HCT116 (cell line): ENCODE measurements at regions not wholly inside any gene's neighbourhood (a gene's known extent, or its start where the extent isn't known, plus 50 kb on each side); places are given as distances from the start of the nearest gene placed in this dataset.

Experiments used
- ATAC-seq: fragments of 200-7000 bp; cut with Tn5 transposase; 2 replicates; pipeline ENCODE4 v1.9.1; 2020; ENCODE audit warnings: mild to moderate bottlenecking, moderate library complexity
- BruUV-seq: library from RNA; stranded (reverse); fragments of 400-500 nt; replicated peaks from 2 replicates; lab custom pipeline; 2021; lab: Mats Ljungman, UMichigan
- CTCF ChIA-PET: fragments of 300-600 bp; sonication (Branson Sonifier 250); formaldehyde crosslinking; loops from one replicate; lab custom pipeline; 2021; ENCODE audit warnings: antibody characterized with exemption; lab: Charles Lee
- POLR2A ChIA-PET: fragments of 300-600, 350-600 bp; sonication (Branson Sonifier 250); formaldehyde crosslinking; loops from one replicate; lab custom pipeline; 2021; ENCODE audit warnings: antibody characterized with exemption; lab: Charles Lee
- RAD21 ChIA-PET, 2 experiments: fragments of 300-600 bp; sonication (Branson Sonifier 250); formaldehyde crosslinking; loops; one replicate each; lab custom pipeline; 2023; ENCODE audit warnings: low total read pairs in 2 of 2; ENCODE audit not compliant: uncharacterized antibody in 2 of 2, unreplicated experiment in 2 of 2, low non-redundant PET in 1 of 2; lab: Charles Lee
- DNase-seq: peaks from one replicate; pipeline ENCODE4 v3.0.0-alpha.2; 2010; ENCODE audit warnings: low read depth, low spot score
- H2AFZ ChIP-seq: fragments of 200-600 bp; shearing (Covaris generic), sonication (generic); 2 replicates; pipeline ENCODE4 v1.6.1; 2017; ENCODE audit warnings: low read depth, mixed run types, mixed read lengths, antibody characterized with exemption, low read length; ENCODE audit not compliant: poor library complexity, severe bottlenecking
- H3K27ac ChIP-seq: 2 replicates; pipeline ENCODE4 v1.5.1; 2012; ENCODE audit warnings: low read depth, low read length
- H3K27me3 ChIP-seq: fragments of 200-600 bp; sonication (generic); 2 replicates; pipeline ENCODE4 v1.6.1; 2016; ENCODE audit warnings: mixed run types, low read length, mixed read lengths; ENCODE audit not compliant: insufficient read depth
- H3K36me3 ChIP-seq, 2 experiments: fragments of 200-500 bp in 1 of 2; fragments of 200-600 bp in 1 of 2; sonication (Bioruptor generic) in 1 of 2; sonication (generic) in 1 of 2; 2 replicates each; pipeline versions ENCODE4 v1.5.1 to v1.6.1; 2014 to 2016; ENCODE audit warnings: low read length in 2 of 2, inconsistent platforms in 1 of 2, mixed read lengths in 1 of 2, mixed run types in 1 of 2; ENCODE audit not compliant: insufficient read depth in 2 of 2, control insufficient read depth in 1 of 2
- H3K4me1 ChIP-seq, 2 experiments: fragments of 200-600 bp in 1 of 2; sonication (generic) in 1 of 2; 2 replicates each; pipeline versions ENCODE4 v1.5.1 to v1.6.1; 2012 to 2017; ENCODE audit warnings: low read length in 2 of 2, inconsistent platforms in 1 of 2, mild to moderate bottlenecking in 1 of 2, mixed read lengths in 1 of 2, mixed run types in 1 of 2, moderate library complexity in 1 of 2; ENCODE audit not compliant: insufficient read depth in 2 of 2, control insufficient read depth in 1 of 2
- H3K4me2 ChIP-seq: fragments of 200-600 bp; sonication (generic); 2 replicates; pipeline ENCODE4 v1.6.1; 2017; ENCODE audit warnings: mixed run types, low read length, mixed read lengths
- H3K4me3 ChIP-seq, 2 experiments: fragments of 200-600 bp in 1 of 2; sonication (generic) in 1 of 2; replicated peaks in 1 of 2; 2 replicates each; pipeline ENCODE4 v1.5.1; 2011 to 2016; ENCODE audit warnings: low read length in 2 of 2, control low read depth in 1 of 2, low read depth in 1 of 2, mild to moderate bottlenecking in 1 of 2, mixed read lengths in 1 of 2, mixed run types in 1 of 2
- H3K79me2 ChIP-seq: fragments of 200-600 bp; sonication (generic); 2 replicates; pipeline ENCODE4 v1.6.1; 2017; ENCODE audit warnings: mild to moderate bottlenecking, mixed run types, low read length, moderate library complexity, mixed read lengths; ENCODE audit not compliant: insufficient read depth
- H3K9ac ChIP-seq: fragments of 200-600 bp; sonication (generic); 2 replicates; pipeline ENCODE4 v1.6.1; 2016; ENCODE audit warnings: low read length, mixed read lengths
- H3K9me2 ChIP-seq: fragments of 200-600 bp; sonication (generic), shearing (Covaris generic); 2 replicates; pipeline ENCODE4 v1.6.1; 2017; ENCODE audit warnings: mixed run types, mild to moderate bottlenecking, moderate library complexity; ENCODE audit not compliant: insufficient read depth
- H3K9me3 ChIP-seq, 2 experiments: fragments of 200-500 bp in 1 of 2; fragments of 200-600 bp in 1 of 2; sonication (Bioruptor generic) in 1 of 2; sonication (generic) in 1 of 2; 2 replicates each; pipeline ENCODE4 v1.6.1; 2014 to 2017; ENCODE audit warnings: low read length in 2 of 2, mixed read lengths in 2 of 2, inconsistent platforms in 1 of 2, low read depth in 1 of 2, mild to moderate bottlenecking in 1 of 2, mixed run types in 1 of 2, moderate library complexity in 1 of 2; ENCODE audit not compliant: control insufficient read depth in 1 of 2, insufficient read depth in 1 of 2
- H4K20me1 ChIP-seq: fragments of 200-600 bp; sonication (generic), shearing (Covaris generic); 2 replicates; pipeline ENCODE4 v1.6.1; 2017; ENCODE audit warnings: mixed run types, mild to moderate bottlenecking, moderate library complexity; ENCODE audit not compliant: insufficient read depth
- JUND ChIP-seq: IDR thresholded peaks from 2 replicates; pipeline ENCODE4 v1.6.1; 2012
- POLR2A ChIP-seq: IDR thresholded peaks from 2 replicates; pipeline ENCODE4 v1.7.0; 2011; ENCODE audit warnings: borderline replicate concordance; ENCODE audit not compliant: insufficient read depth, insufficient read length; ENCODE audit errors: extremely low read depth
- SIN3A ChIP-seq: IDR thresholded peaks from 2 replicates; pipeline ENCODE4 v1.6.1; 2012; ENCODE audit warnings: low read depth
- TCF7L2 ChIP-seq: IDR thresholded peaks from 2 replicates; pipeline ENCODE4 v1.7.0; 2011; ENCODE audit warnings: borderline replicate concordance, inconsistent platforms; ENCODE audit not compliant: insufficient read depth, insufficient read length; ENCODE audit errors: extremely low read depth
- YY1 ChIP-seq: IDR thresholded peaks from 2 replicates; pipeline ENCODE4 v1.6.1; 2011; ENCODE audit warnings: low read length, low read depth, moderate library complexity, mild to moderate bottlenecking; ENCODE audit not compliant: insufficient replicate concordance; ENCODE audit errors: extremely low read depth
- ZFX ChIP-seq: fragments of 450-650 bp; IDR thresholded peaks from 2 replicates; pipeline ENCODE4 v1.6.1; 2017
- ZNF274 ChIP-seq: fragments of 200-500 bp; sonication (Bioruptor generic); IDR thresholded peaks from 2 replicates; pipeline ENCODE4 v1.6.1; 2014; ENCODE audit warnings: mild to moderate bottlenecking, low read depth, low read length, inconsistent platforms
- intact Hi-C: fragments of 100-400 bp; cut with micrococcal nuclease; formaldehyde crosslinking; loops from 2 replicates; pipeline ENCODE4 v1.10.0; 2022
- TF ChIP-seq, protein P1 (sequence below): IDR thresholded peaks from 2 replicates; pipeline ENCODE4 v1.6.1; 2012; ENCODE audit warnings: low read depth
- TF ChIP-seq, protein P2 (sequence below): IDR thresholded peaks from 2 replicates; pipeline ENCODE4 v1.6.1; 2011; ENCODE audit warnings: mild to moderate bottlenecking, low read length, moderate library complexity; ENCODE audit not compliant: insufficient replicate concordance; ENCODE audit errors: extremely low read depth
- TF ChIP-seq, protein P3 (sequence below): IDR thresholded peaks from 2 replicates; pipeline ENCODE4 v1.6.1; 2012

DNA sequence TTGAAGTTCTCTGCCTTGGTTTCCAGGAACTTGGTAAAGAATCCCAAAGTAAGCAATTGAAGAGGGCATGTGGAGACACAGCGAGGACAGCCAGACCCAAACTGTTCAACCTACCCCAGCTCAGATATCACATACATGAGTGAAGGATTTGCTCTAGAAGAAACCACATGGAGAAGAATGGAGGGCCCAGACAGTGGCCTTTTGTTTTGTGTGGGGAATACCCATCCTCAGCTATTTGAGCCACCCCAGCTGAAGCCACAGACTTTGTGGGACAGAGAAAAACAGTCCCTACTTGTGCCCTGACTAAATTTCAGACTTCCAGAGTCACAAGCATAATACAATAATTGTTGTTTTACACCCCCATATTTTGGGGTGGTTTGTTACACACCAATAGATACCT, 387.1 kb downstream of the ZSWIM6 start:
- intact Hi-C loops, result no loop called here
- no TSS peak for BruUV-seq

DNA sequence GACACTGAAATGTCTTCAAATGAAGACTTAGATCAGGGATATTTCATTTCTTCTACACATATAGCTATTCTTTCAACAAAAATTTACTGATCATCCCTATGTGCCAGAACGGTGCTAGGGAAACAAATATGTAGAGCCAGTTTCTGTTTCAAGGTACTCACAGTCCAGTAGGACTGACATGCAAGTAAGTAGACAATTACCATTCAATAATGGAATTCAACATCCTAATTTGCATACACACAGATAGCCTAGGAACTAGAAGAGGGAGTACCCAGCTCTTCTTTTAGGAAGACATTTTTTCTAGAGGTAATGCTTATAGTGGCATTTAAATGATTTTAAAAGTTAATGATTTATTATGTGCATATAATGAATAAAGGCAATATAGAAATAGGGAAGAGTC, 388.8 kb downstream of the ZSWIM6 start:
- no TSS peak for BruUV-seq
- no peak for ATAC-seq
- DNase-seq, result no peak
- Histone ChIP-seq H3K4me2 (no peak overlapping the region), H3K79me2 (no peaks in the 10 kb centered on the region), H3K4me3 (no peak overlapping the region), H3K9ac (no peak overlapping the region), H3K4me1 (no peaks in the 10 kb centered on the region), H3K9me3 (no peaks in the 10 kb centered on the region), H3K27me3 (peaks cover 41% of the 10 kb centered on the region), H4K20me1 (no peaks in the 10 kb centered on the region), H3K36me3 (no peaks in the 10 kb centered on the region), H3K9me2 (no peaks in the 10 kb centered on the region), H3K27ac (no peak overlapping the region), H2AFZ (no peak overlapping the region)
- no peak for TF ChIP-seq SIN3A
- TF ChIP-seq ZFX, result no peak
- TF ChIP-seq ZNF274, result no peak
- TF ChIP-seq, protein P1, sequence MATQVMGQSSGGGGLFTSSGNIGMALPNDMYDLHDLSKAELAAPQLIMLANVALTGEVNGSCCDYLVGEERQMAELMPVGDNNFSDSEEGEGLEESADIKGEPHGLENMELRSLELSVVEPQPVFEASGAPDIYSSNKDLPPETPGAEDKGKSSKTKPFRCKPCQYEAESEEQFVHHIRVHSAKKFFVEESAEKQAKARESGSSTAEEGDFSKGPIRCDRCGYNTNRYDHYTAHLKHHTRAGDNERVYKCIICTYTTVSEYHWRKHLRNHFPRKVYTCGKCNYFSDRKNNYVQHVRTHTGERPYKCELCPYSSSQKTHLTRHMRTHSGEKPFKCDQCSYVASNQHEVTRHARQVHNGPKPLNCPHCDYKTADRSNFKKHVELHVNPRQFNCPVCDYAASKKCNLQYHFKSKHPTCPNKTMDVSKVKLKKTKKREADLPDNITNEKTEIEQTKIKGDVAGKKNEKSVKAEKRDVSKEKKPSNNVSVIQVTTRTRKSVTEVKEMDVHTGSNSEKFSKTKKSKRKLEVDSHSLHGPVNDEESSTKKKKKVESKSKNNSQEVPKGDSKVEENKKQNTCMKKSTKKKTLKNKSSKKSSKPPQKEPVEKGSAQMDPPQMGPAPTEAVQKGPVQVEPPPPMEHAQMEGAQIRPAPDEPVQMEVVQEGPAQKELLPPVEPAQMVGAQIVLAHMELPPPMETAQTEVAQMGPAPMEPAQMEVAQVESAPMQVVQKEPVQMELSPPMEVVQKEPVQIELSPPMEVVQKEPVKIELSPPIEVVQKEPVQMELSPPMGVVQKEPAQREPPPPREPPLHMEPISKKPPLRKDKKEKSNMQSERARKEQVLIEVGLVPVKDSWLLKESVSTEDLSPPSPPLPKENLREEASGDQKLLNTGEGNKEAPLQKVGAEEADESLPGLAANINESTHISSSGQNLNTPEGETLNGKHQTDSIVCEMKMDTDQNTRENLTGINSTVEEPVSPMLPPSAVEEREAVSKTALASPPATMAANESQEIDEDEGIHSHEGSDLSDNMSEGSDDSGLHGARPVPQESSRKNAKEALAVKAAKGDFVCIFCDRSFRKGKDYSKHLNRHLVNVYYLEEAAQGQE, result no peak
- TF ChIP-seq POLR2A, result no peak
- TF ChIP-seq TCF7L2, result no peak
- TF ChIP-seq, protein P2, sequence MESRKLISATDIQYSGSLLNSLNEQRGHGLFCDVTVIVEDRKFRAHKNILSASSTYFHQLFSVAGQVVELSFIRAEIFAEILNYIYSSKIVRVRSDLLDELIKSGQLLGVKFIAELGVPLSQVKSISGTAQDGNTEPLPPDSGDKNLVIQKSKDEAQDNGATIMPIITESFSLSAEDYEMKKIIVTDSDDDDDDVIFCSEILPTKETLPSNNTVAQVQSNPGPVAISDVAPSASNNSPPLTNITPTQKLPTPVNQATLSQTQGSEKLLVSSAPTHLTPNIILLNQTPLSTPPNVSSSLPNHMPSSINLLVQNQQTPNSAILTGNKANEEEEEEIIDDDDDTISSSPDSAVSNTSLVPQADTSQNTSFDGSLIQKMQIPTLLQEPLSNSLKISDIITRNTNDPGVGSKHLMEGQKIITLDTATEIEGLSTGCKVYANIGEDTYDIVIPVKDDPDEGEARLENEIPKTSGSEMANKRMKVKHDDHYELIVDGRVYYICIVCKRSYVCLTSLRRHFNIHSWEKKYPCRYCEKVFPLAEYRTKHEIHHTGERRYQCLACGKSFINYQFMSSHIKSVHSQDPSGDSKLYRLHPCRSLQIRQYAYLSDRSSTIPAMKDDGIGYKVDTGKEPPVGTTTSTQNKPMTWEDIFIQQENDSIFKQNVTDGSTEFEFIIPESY, result no peak
- no peak for TF ChIP-seq JUND
- intact Hi-C loops, result no loop called here
- ChIA-PET RAD21 (no interaction called here), POLR2A (no interaction called here), CTCF (no interaction called here)

More for the DNA sequence above, 387.1 kb downstream of the ZSWIM6 start:
- H3K36me3 ChIP-seq, result no peaks in the 10 kb centered on the region
- H3K4me1 ChIP-seq, result no peaks in the 10 kb centered on the region
- no peaks in the 10 kb centered on the region for H4K20me1 ChIP-seq
- H3K9me3 ChIP-seq, result no peaks in the 10 kb centered on the region
- TF ChIP-seq, protein P2, result no peak
- TF ChIP-seq, protein P3, sequence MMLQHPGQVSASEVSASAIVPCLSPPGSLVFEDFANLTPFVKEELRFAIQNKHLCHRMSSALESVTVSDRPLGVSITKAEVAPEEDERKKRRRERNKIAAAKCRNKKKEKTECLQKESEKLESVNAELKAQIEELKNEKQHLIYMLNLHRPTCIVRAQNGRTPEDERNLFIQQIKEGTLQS, result no peak
- TF ChIP-seq JUND, result no peak
- TF ChIP-seq YY1, result no peak
- no peaks in the 10 kb centered on the region for H3K9me2 ChIP-seq
- H3K27me3 ChIP-seq, result peaks cover 35% of the 10 kb centered on the region
- no peak overlapping the region for H2AFZ ChIP-seq
- no peak overlapping the region for H3K27ac ChIP-seq
- no peak overlapping the region for H3K4me2 ChIP-seq
- no peak overlapping the region for H3K9ac ChIP-seq
- H3K79me2 ChIP-seq, result no peaks in the 10 kb centered on the region
- ChIA-PET CTCF (no interaction called here), RAD21 (no interaction called here), POLR2A (no interaction called here)
- no peak for DNase-seq
- H3K4me3 ChIP-seq, result no peak overlapping the region
- no peak for ATAC-seq
